ENCODE measurements at regions not wholly inside any gene's neighbourhood (a gene's known extent, or its start where the extent isn't known, plus 50 kb on each side); places are given as distances from the start of the nearest gene placed in this dataset.

GRCh38 chr4:56084851-56085250, 136.1 kb downstream of the CEP135 start:
- Histone ChIP-seq H3K4me1 (ENCODE audit: control insufficient read depth, insufficient read depth, low read length) (peaks cover 5% of the 10 kb centered on the region), H3K27me3 (ENCODE audit: control insufficient read depth, insufficient read depth, low read length) (no peaks in the 10 kb centered on the region), H3K27ac (ENCODE audit: low read length) (no peak overlapping the region), H3K4me3 (ENCODE audit: low read length) (no peak overlapping the region), H3K9me3 (replicated peaks; ENCODE audit: control insufficient read depth, low read depth, low read length) (no peaks in the 10 kb centered on the region), H3K36me3 (ENCODE audit: control insufficient read depth, insufficient read depth, low read length) (no peaks in the 10 kb centered on the region)
- DNase-seq, result no peak
- 100% methylated on average over 1 of the region's 4 CpGs for WGBS (ENCODE audit: insufficient coverage)

All from muscle of leg (tissue), 3 donors.